GM12872 (cell line): ENCODE measurements at regions not wholly inside any gene's neighbourhood (a gene's known extent, or its start where the extent isn't known, plus 50 kb on each side); places are given as distances from the start of the nearest gene placed in this dataset.

ENCODE experiments used
- TF ChIP-seq, protein P1 (sequence below): IDR thresholded peaks from 3 replicates; pipeline ENCODE4 v1.5.1; 2011; ENCODE audit warnings: low read depth, mild to moderate bottlenecking, low read length, moderate library complexity; ENCODE audit not compliant: insufficient read depth

DNA sequence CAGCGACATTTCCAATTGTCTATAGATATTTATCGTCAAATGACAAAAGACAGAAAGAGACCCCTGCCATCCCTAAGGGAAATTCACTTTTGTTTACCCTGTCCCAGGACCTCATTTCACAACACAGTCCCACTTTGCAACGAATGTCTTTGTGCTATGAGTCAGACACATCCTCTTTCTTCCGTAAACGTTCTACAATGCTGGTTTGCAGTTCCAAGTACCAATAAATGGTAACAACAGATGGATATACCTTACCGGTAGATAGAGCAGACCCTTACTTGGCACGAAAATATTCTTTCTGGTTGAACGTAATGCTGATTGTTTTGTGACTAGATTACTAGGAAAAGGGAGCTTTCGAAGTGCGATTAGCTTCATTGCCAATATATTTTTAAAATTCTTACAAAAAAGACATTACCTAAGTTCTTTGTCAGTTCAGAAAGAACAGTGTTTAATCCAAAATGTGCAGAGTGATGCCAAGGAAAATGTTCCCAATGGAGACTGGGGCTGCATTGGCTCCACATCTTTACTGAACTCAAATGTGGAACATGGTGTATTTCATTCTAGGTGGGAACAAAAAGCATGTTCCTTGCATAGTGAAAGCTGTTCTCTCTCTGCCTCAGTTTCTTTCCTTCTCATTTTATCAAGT lies 202.5 kb upstream of the SLC27A6 start:
- TF ChIP-seq, protein P1, sequence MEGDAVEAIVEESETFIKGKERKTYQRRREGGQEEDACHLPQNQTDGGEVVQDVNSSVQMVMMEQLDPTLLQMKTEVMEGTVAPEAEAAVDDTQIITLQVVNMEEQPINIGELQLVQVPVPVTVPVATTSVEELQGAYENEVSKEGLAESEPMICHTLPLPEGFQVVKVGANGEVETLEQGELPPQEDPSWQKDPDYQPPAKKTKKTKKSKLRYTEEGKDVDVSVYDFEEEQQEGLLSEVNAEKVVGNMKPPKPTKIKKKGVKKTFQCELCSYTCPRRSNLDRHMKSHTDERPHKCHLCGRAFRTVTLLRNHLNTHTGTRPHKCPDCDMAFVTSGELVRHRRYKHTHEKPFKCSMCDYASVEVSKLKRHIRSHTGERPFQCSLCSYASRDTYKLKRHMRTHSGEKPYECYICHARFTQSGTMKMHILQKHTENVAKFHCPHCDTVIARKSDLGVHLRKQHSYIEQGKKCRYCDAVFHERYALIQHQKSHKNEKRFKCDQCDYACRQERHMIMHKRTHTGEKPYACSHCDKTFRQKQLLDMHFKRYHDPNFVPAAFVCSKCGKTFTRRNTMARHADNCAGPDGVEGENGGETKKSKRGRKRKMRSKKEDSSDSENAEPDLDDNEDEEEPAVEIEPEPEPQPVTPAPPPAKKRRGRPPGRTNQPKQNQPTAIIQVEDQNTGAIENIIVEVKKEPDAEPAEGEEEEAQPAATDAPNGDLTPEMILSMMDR = no peak

DNA sequence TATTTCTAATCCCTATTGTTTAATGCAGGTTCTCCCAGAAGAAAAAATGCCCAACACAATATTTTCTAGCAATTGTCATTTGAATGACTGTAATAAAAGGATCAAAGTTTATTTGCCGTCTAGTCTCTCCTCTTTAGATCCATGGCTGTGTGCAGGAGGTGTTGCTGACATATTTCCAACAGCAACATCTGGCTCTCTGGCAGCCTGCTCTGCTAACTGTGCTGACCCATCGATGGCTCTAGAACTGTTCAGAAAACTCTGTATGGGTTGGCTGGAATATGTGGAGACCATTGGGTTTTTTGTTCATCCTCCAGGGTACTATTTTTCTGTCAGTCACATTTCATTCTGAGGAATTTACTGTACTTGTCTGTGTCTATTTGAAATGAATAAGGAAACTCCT lies 202.0 kb upstream of the SLC27A6 start:
- TF ChIP-seq, protein P1 = no peak

DNA sequence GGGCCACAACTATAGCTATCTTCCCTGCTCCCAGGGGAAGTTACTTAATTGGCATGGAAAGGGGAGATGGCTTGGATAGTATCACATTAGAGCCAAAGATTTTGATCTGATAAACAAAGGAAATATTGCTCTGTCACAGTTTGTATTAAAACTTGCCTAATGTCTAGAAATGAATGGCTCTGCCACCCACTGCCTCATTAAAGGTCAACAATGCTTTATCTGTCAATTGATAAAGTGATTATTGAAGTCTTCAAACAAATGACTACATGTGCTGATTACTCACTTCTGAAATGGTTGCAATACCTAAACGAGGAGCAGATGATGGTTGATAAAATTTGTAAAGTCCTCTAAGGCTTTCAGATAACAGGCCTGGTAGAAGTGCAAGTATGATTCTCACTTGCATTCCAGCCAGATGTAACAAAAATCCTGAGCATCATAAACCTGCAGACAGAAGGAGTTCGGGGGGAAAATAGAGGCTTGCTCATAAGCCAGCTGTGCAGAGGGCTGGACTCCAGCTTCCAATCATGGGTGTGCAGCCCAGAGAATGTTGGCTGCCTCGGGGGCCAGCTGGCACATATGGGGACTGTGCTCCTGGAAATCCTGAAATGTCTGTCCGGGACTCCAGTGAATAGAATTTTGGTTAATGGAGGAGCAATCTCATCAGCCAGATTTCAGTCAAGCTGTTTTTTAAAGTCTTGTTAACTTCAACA lies 200.5 kb upstream of the SLC27A6 start:
- TF ChIP-seq, protein P1 = no peak

DNA sequence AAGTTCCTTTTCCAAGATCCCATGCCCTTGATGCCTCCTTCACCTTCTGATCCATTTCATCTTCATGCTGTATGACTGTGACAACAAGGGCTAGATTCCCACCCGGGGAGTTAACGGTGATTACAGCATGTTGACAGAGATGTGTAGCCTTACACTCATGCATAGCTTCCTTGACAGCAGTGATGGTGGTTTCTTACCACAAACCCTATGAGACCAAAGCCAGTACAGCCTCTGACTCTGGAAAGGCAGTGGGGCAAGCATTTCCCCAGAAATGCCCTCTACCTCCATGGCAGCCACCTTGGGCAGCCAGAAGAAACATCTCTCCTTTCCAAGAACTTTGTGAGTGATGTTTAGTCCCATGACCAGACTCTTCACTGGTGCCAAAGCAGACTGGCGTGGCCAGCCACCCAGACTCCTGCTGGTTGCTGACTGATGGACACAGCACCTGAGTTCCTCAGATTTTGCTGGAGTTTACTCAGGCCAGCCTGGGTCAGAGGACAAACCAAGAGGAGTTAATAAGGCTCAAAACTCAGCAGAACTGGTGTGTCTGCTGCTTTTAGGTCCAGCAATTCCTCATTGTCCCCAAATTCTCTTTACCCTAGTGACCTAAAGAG lies 199.7 kb upstream of the SLC27A6 start:
- TF ChIP-seq, protein P1 = no peak

DNA sequence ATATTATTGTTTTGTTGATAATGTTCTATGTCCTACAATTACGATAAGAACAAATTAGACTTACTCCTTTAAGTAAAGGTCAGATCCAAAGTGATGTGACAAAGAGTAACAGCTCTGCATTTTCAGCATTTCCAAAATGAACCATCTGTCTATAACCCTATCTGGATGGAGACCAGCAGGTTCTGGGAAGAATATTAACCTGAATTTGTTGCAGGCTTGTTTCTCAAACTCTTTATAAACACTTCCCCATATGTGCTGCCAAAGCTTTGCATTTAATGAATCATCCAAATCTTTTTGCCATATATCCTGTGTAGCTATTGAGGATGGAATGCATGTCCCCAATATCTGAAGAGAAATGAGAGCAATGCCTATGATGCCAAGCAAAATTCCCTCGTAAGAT lies 198.9 kb upstream of the SLC27A6 start:
- TF ChIP-seq, protein P1 = no peak

DNA sequence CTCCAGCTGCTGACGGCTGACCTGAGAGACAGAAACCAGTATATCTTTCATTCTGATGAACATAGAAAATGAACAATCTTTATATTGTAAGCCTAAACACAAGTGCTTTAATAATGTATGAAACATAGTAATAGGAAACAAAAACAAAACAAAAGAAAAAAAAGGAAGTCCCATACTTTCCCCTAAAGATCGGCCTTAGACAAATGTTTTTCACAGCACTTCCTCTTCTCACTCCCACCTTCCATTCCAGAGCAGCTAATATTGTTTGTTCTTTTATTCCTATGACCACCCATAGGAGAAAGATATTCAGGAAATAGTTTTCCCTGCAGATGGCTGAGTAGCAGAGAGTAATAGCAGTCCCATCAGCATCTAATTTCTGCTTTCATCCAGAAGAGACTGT lies 194.4 kb upstream of the SLC27A6 start:
- TF ChIP-seq, protein P1 = no peak

DNA sequence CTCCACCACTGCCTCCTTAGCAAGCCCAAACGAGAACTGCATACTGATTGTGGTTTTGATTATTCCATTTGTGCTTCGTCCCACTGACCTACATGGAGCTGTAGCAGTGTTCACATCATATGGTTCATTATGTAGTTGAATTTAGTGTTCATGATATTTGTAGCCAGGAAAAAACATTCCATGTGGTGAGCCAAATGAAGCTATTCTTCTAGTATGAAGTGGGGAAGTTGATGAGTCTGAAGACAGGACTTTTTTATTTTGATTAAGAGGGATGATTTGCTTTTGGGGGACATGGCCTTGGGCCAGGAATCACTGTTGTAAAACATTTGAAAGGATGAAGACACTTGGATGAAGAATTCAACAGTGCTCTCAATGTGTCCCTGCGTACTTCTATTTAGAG lies 192.9 kb upstream of the SLC27A6 start:
- TF ChIP-seq, protein P1 = no peak
